Esophagus squamous epithelium (tissue), 5 donors: ENCODE measurements at regions not wholly inside any gene's neighbourhood (a gene's known extent, or its start where the extent isn't known, plus 50 kb on each side); places are given as distances from the start of the nearest gene placed in this dataset.

Source experiments
- DNase-seq: peaks from one replicate; lab custom pipeline; 2025; lab: John Stamatoyannopoulos, UW
- H3K27ac ChIP-seq, 4 donors: fragments of 200-600 bp; sonication (generic); one replicate each; pipeline ENCODE4 v1.5.1; 2016 to 2019; ENCODE audit warnings: mild to moderate bottlenecking in 1 of 4
- H3K27me3 ChIP-seq, 4 donors: fragments of 200-600 bp; sonication (generic); 1 replicate in 3 of 4; 2 replicates in 1 of 4; pipeline versions ENCODE4 v1.5.1 to v1.6.0; 2017 to 2021; ENCODE audit warnings: antibody characterized with exemption in 1 of 4
- H3K36me3 ChIP-seq, 3 donors: fragments of 200-600 bp; sonication (generic); one replicate each; pipeline ENCODE4 v1.5.1; 2016 to 2019
- H3K4me1 ChIP-seq, 3 donors: fragments of 200-600 bp; sonication (generic); one replicate each; pipeline ENCODE4 v1.5.1; 2017 to 2019
- H3K4me3 ChIP-seq, 4 donors: fragments of 200-600 bp; sonication (generic); 1 replicate in 3 of 4; 2 replicates in 1 of 4; pipeline ENCODE4 v1.5.1; 2016 to 2019; ENCODE audit warnings: mild to moderate bottlenecking in 2 of 4, moderate library complexity in 1 of 4
- H3K9me3 ChIP-seq, 3 donors: fragments of 200-600 bp; sonication (generic); one replicate each; pipeline ENCODE4 v1.5.1; 2016 to 2019
- POLR2A ChIP-seq, 4 donors: fragments of 450-650 bp; IDR thresholded peaks; one replicate each; pipeline ENCODE4 v1.6.1; 2017; ENCODE audit warnings: antibody characterized with exemption in 4 of 4, mild to moderate bottlenecking in 4 of 4, moderate library complexity in 3 of 4
- WGBS, 2 donors: methylation state at CpG; one replicate each; pipeline ENCODE4 v1.1.5; 2018; 5-methylcytosine and 5-hydroxymethylcytosine counted together
- intact Hi-C: fragments of 100-400 bp; cut with DNase I; formaldehyde crosslinking; loops from one replicate; pipeline ENCODE4 v1.15.0; 2022
- TF ChIP-seq, protein P1 (sequence below), 6 experiments: fragments of 450-650 bp in 4 of 6; fragments of 200-600 bp in 2 of 6; sonication (generic) in 2 of 6; IDR thresholded peaks; one replicate each; pipeline ENCODE4 v1.5.1; 2016 to 2019; ENCODE audit warnings: antibody characterized with exemption in 6 of 6, mild to moderate bottlenecking in 4 of 6, moderate library complexity in 4 of 6
- donor health status: DM: yes; HTN: yes; CAD: no.

DNA sequence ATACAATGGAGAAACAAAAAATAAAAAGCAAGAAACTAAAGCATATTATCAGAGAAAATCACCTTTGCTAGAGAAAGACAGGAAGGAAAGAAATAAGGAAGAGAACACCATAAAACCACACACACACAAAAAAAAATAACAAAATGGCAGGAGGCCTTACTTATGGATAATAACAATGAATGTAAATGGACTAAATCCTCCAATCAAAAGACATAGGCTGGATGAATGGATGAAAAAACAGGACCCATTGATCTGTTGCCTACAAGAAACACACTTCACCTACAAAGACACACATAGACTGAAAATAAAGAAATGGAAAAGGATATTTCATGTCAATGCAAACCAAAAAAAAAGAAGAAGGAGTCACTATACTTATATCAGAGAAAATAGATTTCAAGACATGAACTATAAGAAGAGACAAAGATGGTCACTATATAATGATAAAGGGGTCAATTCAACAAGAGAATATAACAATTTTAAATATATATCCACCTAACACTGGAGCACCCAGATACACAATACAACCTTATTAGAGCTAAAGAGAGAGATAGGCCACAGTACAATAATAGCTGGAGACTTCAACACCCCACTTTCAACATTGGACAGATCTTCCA, 693.6 kb downstream of the HACE1 start:
- DNase-seq, result no peak
- Histone ChIP-seq H3K9me3 (peaks cover 0 to 19% (median 0%) of the 10 kb centered on the region in 3 donors), H3K36me3 (no peaks in the 10 kb centered on the region), H3K27me3 (no peaks in the 10 kb centered on the region), H3K4me1 (no peaks in the 10 kb centered on the region), H3K4me3 (no peak overlapping the region), H3K27ac (no peak overlapping the region)
- TF ChIP-seq, protein P1, sequence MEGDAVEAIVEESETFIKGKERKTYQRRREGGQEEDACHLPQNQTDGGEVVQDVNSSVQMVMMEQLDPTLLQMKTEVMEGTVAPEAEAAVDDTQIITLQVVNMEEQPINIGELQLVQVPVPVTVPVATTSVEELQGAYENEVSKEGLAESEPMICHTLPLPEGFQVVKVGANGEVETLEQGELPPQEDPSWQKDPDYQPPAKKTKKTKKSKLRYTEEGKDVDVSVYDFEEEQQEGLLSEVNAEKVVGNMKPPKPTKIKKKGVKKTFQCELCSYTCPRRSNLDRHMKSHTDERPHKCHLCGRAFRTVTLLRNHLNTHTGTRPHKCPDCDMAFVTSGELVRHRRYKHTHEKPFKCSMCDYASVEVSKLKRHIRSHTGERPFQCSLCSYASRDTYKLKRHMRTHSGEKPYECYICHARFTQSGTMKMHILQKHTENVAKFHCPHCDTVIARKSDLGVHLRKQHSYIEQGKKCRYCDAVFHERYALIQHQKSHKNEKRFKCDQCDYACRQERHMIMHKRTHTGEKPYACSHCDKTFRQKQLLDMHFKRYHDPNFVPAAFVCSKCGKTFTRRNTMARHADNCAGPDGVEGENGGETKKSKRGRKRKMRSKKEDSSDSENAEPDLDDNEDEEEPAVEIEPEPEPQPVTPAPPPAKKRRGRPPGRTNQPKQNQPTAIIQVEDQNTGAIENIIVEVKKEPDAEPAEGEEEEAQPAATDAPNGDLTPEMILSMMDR (IDR thresholded peaks at IDR 0.05), result no peak
- TF ChIP-seq POLR2A (IDR thresholded peaks at IDR 0.05), result no peak
- intact Hi-C loops, result no loop called here

DNA sequence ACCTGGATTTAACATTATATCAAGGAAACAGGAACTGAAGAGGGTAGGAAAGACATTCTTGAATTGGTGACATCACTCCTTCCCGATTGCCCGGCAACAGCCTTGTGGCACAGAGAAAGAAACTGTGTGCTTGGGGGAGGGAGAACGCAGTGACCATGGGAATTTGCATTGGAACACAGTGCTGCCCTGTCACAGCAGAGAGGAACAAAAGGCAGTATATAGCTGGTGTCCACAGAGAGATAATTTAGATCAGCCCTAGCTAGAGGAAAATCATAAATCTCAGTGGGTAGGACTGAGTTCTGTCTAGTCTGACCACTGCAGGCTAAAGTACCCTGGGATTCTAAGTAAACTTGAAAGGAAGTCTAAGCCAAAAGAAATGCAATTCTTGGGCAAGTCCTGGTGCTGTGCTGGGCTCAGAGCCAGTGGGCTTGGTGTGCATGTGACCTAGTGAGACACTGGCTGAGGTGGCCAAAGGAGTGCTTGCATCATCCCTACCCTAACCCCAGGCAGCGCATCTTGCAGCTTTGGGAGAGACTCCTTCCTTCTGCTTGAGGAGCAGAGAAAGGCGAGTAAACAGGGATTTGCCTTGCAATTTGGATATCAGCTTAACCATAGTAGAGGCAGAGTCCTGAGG, 697.6 kb downstream of the HACE1 start:
- Histone ChIP-seq H3K36me3 (no peaks in the 10 kb centered on the region), H3K4me3 (no peak overlapping the region), H3K4me1 (no peaks in the 10 kb centered on the region), H3K27ac (no peak overlapping the region), H3K27me3 (no peaks in the 10 kb centered on the region), H3K9me3 (peaks cover 0 to 19% (median 0%) of the 10 kb centered on the region in 3 donors)
- no peak for DNase-seq
- intact Hi-C loops, result no loop called here
- 68 to 86% methylated on average over 5 of the region's 5 CpGs for WGBS, 2 donors
- TF ChIP-seq, protein P1 (IDR thresholded peaks at IDR 0.05), result no peak
- no peak for TF ChIP-seq POLR2A (IDR thresholded peaks at IDR 0.05)

DNA sequence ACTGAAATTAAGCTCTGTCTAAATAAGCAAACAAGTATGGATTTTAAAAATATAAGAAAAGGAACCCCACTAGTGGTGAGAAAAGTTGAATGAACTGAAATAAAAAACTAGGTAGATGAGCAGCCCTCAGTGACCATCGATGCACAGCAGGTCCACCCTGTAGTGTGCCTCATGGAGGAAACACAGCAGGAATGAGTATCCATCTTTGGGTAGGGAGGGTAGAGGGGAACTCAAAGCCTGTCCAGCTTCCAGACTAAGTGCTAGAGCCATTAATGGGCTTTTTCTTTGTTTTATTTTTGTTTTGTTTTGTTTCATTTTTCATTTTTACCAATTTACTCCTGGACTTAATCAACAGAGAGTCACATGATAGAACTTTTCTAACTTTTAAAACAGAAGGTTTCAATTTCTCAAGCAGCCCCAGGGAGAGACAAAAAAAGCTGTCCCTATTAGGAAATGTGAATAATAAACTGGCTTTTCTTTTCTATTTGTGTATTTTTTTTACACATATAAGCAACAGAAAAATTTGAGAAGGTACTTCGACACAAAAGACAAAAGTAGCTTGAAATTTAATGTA, 700.6 kb downstream of the HACE1 start:
- Histone ChIP-seq H3K4me3 (no peak overlapping the region), H3K36me3 (no peaks in the 10 kb centered on the region), H3K27ac (no peak overlapping the region), H3K4me1 (no peaks in the 10 kb centered on the region), H3K27me3 (no peaks in the 10 kb centered on the region), H3K9me3 (peaks cover 0 to 5% (median 0%) of the 10 kb centered on the region in 3 donors)
- DNase-seq, result no peak
- intact Hi-C loops, result no loop called here
- 55 to 72% methylated on average over 2 of the region's 2 CpGs for WGBS, 2 donors
- TF ChIP-seq POLR2A (IDR thresholded peaks at IDR 0.05), result no peak
- TF ChIP-seq, protein P1 (IDR thresholded peaks at IDR 0.05), result no peak

DNA sequence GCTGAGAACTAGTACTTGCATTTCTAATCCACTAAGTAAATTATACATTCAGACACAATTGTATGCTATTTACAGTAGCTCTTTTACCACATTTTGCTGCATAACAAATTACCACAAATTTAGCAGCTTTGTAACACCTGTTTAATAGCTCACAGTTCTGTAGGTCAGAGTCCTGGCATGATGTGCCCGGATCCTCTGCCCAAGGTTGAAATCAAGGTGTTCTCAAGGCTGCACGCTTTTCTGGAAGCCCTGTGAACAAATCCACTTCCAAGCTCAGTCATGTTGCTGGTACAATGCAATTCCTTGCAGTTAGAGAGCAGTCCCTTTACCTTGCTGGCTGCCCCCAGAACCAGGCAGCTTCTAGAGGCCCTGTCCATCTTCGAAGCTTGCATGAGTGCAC, 716.0 kb downstream of the HACE1 start:
- Histone ChIP-seq H3K36me3 (no peaks in the 10 kb centered on the region), H3K27ac (no peak overlapping the region), H3K27me3 (no peaks in the 10 kb centered on the region), H3K9me3 (no peaks in the 10 kb centered on the region), H3K4me3 (no peak overlapping the region), H3K4me1 (no peaks in the 10 kb centered on the region)
- intact Hi-C loops, result no loop called here
- no peak for TF ChIP-seq POLR2A (IDR thresholded peaks at IDR 0.05)
- TF ChIP-seq, protein P1 (IDR thresholded peaks at IDR 0.05), result no peak
- no peak for DNase-seq
- 64 to 72% methylated on average over 3 of the region's 3 CpGs for WGBS, 2 donors

DNA sequence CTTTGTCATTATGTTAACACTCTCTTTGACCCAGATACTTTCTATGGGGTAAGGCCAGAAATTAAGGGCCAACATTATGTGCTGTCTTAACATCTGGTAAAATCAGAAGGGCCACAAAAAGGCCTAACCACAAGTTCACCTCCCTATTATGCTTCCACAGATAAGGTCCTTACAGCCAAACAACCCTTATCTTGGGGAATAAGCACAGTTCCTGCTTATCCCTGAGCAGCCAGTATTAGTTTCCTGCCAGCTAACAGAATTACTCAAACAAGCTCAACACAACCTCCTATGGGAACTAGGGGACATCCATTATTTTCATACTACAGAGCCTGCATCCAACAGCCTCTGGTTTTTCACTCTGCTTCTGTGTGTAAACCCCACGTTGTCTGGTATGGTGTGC, 724.8 kb downstream of the HACE1 start:
- Histone ChIP-seq H3K27me3 (no peaks in the 10 kb centered on the region), H3K4me1 (no peaks in the 10 kb centered on the region), H3K27ac (no peak overlapping the region), H3K4me3 (no peak overlapping the region), H3K9me3 (no peaks in the 10 kb centered on the region), H3K36me3 (no peaks in the 10 kb centered on the region)
- TF ChIP-seq, protein P1 (IDR thresholded peaks at IDR 0.05), result no peak
- TF ChIP-seq POLR2A (IDR thresholded peaks at IDR 0.05), result no peak
- intact Hi-C loops, result no loop called here
- 31 to 33% methylated on average over 1 of the region's 1 CpG for WGBS, 2 donors
- DNase-seq, result no peak
